NCI-H2196 treated with DMSO at 0.1 percent for 48 hours (cell line): ENCODE measurements at regions not wholly inside any gene's neighbourhood (a gene's known extent, or its start where the extent isn't known, plus 50 kb on each side); places are given as distances from the start of the nearest gene placed in this dataset.

ENCODE experiments used
- DNase-seq: peaks from one replicate; lab custom pipeline; 2025; ENCODE audit not compliant: unreplicated experiment; lab: John Stamatoyannopoulos, UW

DNA sequence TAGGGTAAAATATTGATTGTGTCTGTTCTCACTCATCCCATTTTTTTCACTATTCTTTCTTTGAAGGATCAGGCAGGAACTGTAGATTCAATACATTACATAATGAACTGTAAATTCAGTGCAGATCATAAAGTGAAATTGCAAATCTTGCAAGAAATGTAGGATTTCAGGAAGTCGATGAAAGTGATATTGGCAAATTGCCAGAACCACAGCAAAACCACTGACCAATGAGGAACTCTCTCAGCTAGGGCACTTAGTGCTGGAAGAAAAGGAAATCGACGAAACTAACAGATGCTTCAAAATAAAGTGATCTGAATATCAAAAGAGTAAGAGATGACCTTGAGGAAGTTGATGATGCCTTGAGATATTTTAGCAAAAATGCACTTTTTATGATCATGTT, 157.6 kb downstream of the AACS start:
- no peak for DNase-seq

DNA sequence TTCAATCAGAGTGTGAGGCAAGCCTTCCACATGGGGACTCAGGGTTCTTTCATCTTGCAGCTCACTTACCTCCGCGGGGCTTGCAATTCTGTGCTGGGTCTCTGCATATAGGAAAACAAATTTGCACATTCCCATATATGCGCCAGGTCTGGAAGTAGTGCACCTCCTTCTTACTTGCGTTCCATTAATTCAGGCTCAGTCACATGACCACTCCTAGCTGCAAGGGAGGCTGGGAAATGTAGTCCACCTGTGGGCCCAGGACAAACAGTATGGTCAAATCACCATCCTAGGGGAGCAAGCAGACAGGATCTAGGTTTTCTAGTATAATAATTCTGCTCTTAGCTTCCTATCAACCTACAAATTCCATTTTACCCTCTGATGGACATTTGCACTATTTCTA, 160.4 kb downstream of the AACS start:
- DNase-seq, result no peak

DNA sequence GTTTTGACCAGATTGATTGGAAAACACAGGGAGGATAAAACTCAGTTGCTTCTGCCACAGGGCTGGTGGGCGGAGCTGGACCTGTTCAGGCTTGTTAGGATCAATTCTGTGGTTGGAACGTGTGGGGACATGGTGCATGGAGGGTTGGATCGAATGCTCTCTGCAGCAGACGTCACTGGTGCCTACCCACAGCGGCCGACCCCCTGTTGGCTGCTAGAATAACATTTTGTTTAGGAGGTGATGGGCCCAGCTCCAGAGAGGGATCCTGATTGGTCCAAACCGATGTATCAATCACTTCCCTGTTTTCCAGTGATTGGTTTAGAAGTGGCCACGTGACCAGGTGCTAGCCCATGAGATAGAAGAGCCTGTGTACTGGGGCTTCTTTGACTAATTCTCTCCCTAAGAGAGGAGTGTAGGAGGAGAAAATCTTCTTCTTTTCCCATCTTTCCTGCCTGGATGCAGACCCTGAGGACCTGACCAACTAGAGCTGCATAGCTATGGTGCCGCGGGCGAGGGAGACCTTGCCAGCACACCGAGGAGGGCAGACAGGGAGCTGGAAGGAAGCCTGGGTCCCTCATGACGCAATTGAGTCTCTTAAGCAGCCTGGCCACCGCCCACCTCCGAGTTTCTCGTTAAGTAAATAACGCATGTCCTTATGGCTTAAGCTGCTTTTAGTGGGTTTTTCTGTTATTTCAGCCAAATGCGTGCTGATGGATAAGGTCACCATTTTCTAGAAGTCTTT, 163.5 kb downstream of the AACS start:
- no peak for DNase-seq

DNA sequence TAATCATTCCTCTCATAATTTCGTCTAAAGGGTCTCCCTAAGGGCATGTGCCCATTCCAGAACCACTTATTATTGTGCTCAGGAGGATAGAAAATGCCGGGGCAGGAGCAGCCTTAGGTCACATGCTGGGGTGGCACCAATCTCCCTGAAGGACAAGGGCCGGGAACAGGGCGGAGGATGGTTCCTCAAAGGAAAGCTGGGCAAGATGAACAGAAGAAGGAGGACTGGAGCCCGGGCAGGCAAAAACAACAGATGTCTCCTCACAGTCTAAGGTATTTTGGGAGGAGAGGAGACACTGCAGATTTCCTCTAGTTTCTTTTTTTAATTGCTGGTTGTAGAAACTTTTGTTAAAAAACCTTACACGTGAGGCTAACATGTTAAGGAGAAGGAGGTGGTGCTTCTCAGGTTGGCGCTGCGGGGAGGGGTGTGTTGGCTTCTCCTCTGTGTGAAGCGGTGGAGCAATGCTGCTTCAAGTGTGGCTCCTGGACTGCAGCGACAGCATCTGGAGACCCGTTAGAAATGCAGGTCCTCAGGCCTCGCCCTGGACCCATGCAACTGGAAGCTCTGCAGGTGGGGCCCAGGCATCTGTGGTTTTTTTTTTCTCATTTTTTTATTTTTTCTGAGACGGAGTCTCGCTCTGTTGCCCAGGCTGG, 164.8 kb downstream of the AACS start:
- no peak for DNase-seq

DNA sequence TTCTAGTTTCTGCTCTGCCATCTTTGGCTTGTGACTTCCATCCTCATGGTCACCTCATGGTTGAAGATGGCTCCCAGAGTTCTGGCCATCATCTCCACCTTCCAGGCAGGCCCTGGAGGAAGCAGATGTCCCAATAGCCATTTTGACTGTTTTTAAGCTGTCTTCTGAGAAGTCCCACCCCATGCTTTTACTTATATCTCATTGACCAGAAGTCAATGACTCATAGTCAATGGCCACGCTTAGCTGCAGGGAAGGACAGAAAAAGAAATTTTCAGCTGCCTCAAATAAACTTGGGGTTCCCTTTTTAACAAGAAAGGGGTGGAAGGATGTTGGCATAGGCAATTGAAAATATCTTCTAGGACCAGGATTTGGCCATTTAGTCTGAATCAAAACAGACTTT, 168.1 kb downstream of the AACS start:
- no peak for DNase-seq

DNA sequence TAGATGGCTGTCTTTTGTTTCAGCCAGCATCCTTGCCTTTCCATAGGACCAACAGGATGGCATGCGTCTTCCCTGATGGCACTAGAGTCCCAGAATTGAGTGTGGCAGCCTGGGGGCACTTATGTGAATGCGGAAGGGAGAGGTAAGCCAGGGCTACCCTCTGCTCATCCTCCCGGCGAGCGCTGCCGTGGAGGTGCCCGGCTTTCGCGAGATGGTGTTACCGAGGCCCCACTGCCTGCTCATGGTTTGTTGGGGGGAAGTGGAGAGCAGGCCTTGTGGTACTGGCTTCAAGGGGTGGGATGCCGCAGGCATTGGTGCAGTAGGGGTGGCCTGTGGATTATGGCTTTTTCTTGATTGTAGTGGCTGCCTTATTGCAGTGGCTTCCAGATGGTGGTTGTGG, 174.3 kb downstream of the AACS start:
- no peak for DNase-seq

DNA sequence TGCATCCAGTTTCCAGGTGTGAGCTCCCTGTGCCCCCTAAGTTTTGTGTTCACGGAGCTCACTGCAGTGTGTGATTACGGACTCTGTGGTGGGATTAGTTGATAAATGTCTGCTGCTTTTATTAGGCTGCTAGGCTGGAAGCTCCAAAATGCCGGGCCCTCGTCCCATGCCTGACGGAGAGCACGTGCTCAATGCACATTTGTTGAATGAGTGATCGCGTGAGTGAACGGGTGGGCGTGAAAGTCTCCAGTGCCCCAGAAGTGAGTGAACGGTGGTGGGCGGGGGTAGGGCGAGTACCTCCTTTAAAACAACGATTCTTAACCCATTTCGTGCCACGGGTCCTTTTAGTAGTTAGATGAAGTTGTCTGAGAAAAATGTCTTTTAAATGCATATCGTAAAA, 175.5 kb downstream of the AACS start:
- no peak for DNase-seq

DNA sequence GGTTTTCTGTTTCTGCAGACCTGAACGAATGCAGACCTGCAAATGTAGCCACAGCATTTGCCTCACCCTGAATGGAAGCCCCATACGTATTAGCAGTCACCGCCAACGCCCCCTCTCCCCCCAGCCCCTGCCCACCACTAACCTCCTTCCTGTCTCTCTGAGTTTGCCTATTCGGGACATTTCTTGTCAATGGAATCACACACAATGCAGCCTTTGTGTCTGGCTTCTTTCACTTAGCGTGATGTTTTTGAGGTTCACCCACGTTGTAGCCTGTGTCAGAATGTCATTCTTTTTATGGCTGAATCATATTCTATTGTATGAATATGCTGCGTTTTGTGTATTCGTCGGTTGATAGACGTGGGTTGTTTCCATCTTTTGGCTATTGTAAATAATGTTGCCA, 178.6 kb downstream of the AACS start:
- no peak for DNase-seq

DNA sequence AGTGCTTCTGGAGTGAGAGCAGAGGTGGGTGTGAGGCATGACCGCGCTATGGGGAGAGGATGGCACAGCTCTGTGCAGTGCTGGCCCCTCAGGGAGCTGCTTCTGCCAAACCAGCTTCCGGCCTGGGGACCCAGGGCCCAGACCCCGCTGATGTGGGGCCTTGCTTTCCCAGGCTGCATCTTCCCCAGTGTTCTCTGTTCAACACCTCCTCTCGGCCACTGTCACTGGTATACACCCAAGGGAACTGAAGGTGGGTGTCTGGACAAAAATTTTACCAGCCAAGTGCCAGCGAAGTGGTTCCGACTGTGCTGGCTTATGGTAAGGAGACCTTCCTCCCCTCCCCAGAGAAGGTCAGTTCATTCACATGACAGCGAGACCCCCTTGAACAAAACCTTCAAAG, 179.1 kb downstream of the AACS start:
- DNase-seq, result no peak

DNA sequence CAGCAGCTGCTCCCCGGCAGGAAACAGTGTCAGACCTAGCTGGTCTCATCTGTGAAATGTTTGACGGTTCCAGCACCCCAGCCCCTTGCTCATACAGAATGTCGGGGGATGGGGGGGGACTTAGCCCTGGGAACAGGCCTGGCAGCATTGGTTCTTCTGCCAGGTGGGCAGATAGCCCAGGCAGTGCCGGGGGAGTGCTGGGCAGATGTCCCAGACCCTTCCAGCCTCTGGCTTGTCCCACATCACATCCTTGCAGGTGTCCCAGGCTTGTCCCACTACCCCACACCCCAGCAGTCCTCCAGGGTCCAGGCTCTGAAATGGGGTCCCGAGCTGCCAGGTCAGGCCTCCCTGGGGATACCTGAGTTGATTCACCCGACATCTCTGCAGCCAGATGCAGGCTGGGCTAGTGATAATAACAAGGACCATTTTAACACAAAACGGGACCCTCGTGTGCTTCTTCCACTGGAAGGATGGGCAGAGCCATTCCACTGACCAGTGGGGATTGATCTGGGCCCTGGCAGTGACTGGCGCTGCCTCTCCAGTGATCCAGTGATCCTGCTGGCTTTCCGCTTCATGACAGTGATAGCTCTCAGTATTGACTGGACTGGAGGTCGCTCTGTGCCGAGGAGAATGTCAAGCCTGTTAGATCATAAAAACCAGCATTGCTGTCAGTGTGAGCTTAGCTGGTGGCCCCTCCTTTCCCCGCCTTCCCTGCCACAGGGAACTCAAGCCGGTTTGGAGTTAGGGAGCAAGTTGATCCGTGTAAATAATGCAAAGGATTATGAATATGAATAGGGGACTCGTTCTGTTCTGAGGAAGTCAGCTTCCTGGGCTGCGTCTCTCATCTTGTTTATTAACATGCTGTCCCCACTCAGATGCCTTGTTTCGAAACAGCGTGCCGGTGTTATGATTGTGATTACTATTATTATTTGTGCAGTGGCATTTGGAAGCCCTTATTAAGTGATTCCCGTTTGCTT, 180.6 kb downstream of the AACS start:
- no peak for DNase-seq

DNA sequence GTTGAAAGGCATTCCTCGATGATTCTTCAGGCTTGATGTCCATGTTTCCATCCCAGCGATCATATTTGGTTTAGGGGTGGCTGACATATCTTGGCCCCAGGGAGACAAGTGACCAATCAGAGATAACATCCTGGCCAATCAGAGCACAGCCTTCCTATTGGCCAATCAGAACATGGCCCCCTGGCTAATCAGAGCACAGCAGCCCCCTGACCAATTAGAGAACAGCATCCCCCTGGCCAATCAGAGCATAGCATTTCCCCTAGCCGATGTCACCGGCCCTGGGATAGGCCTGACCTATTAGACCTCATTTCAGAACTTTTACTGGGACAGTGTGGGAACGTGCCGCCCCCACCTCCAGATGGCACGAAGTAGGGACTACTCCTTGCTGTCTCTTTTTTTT, 182.2 kb downstream of the AACS start:
- DNase-seq, result no peak

DNA sequence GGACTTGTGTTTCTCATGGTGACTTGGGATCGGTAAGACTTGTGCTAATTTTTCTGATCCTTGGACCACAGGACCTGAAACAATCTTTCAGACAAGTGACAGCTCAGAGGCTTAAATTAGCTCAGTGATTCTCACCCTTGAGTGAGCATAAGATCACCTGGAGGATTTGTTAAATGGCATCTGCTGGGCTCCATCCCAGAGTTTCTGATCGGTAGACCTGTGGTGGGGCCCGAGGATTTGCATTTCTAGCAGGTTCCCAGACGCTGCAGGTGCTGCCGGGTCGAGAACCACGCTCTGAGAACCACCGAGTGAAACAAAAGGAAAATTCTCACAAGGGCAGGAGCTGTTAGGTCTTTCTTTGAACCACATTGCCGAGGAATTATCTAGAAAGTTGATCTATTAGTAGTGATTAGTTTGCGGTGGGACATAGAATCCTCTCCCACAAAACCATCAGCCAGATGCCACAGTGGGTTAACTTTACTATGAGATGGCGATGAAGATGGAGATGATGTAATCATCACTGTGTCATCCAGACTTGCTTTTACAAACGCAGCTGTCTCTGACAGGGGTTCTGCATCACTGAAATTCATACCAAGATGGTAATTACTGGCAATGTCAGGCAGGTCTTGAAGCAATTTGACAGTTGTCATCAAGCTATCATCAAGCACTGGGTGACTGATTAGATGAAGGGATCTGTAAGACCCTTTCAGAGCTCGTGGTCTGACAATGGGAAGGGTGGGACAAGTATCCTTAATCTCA, 184.0 kb downstream of the AACS start:
- no peak for DNase-seq

DNA sequence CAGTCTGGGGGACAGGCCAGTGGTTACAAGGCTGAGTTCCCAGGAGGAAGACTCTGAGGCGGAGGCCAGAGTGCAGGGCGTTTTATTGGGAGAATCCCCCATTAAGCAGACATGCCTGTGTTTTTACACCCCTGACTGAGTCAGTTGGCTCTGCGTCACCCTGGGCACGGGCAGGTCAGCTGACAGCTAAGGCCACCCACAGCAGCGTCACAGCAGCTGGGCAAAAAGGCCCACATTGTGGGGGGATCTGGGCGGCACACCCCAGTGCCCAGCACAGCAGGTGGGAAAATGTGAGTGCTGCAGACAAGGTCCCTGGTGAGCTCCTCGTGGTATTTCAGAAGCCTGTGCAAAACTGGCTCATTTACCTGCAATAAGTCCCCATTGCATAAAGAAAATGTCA, 184.7 kb downstream of the AACS start:
- no peak for DNase-seq

DNA sequence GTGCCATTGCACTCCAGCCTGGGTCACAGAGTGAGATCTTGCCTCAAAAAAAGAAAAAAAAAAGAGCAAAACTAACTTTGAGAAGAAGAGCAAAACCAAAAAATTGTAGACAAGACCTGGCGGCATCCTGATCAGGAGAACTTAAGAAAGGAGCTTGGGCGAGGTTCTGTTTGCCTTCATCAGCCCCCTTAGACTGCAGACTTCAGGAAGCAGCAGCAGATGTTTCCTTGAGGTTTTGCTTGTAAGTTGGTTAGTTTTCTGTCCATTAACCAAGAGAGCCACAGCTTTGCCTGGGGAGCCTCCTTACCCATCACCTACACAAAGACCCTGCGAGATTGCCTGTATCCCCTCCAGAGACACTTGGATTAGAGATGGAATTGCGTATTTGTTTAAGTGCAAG, 189.0 kb downstream of the AACS start:
- no peak for DNase-seq

DNA sequence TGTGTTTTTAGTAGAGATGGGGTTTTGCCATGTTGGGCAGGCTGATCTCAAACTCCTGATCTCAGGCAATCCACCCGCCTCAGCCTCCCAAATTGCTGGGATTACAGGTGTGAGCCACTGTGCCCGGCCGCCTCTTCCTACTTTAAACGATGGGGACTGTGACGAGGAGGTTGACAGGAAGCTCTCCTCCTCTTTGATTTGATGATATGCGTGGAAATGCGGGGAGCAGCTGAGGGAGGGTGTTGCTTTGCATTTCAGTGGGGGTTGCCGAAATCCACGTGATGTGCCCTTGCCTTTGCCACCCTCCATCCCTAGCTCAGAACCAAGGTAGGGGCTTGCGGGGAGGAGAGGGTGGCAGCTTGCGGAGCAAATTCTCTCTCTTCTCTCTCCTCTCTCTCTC, 189.6 kb downstream of the AACS start:
- no peak for DNase-seq

DNA sequence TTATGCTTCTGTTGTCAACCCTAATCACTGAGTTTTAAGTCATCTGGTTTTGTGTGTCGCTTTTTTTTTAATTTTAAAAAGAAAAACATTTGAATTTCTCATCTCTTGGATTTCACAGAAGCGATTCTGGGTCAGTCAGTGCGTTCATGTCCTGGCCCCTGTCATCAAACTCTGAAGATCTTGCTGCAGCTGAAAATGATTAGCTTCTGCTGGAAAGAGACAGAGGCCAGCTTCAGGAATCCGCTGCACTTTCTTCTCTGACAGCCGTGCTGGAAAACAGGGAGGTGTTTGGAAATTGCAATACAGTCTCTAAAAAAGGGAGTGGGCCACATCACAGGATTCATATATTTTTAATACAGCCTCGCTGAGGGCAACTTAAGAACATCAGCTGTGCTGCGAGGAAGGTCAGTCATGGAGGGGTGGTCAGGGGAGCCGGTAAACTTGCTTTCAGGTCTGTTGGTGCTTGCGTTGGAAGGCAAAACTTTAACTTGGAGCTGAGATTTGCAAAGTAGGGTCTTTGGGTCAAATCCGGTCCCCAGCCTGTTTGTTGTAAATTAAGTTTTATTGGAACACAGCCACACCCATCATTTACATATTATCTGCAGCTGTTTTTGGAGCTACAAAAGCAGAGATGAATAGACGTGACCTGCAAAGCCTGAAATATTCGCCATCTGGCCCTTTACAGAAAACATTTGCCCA, 190.8 kb downstream of the AACS start:
- no peak for DNase-seq

DNA sequence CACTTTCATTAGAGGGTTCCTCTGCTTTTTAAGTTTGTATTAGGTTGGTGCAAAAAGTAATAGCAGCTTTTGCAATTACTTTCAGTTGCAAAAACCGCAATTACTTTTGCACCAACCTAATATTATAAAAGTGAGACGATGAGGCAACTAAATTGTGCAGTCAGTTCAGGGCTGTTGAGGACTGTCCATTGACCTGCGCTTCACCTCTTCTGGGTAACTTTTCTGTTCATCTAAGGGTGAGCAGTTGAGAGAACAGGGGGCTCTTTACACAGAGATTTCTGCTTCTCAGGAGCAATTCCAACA, 191.3 kb downstream of the AACS start:
- no peak for DNase-seq

DNA sequence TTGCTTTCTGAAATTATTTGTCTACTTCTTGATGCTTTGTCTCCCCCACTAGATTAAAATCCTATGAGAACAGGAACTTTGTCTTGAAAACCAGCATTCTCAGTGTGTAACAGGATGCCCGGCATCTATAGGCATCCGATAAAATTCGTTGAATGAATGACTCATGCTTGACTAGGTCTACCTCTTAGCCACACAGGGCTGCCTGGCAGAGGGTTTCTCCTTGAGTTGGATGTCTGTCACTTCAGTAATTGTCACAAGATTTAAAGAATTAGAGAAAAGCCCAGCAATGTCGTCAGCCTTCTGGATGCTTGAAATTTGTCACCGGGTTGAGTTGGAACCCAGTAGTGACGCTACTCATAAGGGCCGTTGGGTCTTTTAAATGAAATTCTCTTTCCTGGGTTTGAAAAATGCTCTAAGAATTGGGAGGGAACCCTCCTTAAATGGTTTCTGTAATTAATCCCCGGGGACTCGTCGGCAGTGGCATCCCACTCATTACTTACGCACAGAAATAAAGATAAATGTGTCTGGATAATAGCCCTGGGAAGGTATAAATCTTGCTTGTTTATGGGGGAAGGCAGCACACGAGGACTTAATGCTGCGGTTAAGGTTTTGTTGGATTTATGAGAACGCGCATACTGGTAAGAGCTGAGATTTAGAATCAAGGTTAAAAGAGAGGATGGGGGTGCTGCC, 194.1 kb downstream of the AACS start:
- no peak for DNase-seq

DNA sequence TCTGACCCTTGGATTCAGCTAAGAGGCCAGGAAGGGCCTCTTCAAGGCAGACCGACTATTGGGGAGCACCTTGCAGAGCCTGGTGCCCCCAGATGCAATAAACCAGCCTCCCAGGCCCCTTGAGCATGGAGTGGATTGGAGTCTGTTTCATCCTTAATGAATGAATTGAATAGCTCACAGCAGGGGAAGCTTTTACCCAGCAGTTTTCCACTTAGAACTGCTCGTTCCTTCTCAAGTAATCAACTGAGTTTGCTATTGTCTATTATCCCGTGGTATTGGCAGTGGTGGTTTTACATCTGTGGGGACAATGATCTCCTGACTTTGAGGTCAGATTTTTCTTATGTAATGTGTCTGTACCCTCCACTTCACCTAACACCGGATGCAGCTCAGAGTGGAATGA, 197.6 kb downstream of the AACS start:
- no peak for DNase-seq

DNA sequence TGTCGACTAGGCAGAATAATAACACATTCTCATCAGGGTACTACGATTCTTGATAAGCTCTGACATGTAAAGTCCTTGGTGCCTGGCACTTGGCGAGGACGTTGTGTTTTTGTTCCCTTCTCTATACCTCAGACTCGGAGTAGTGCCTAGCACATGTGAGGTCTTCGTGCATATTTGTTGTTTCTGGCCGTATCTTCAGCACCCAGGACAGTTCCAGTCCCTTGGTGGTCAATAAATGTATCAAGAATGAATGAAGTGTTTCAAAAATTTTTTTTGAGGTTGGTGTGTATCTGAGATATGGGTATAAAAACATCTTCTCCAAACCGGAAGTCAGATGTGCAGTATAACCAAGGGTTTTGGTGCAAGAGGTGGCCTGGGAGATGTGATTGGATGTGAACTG, 198.2 kb downstream of the AACS start:
- no peak for DNase-seq
